H1 (cell line): ENCODE measurements at regions not wholly inside any gene's neighbourhood (a gene's known extent, or its start where the extent isn't known, plus 50 kb on each side); places are given as distances from the start of the nearest gene placed in this dataset.

Source experiments
- CTCF ChIA-PET: fragments of 300-600 bp; sonication (Branson Sonifier 250); formaldehyde crosslinking; loops from one replicate; lab custom pipeline; 2021; ENCODE audit not compliant: partially characterized antibody; lab: Charles Lee
- POLR2A ChIA-PET: fragments of 300-600 bp; sonication (Branson Sonifier 250); formaldehyde crosslinking; loops from one replicate; lab custom pipeline; 2021; ENCODE audit warnings: inconsistent platforms; ENCODE audit not compliant: partially characterized antibody; lab: Charles Lee
- DNase-seq, 2 experiments: peaks; one replicate each; pipeline versions ENCODE4 v3.0.0 to v3.0.0-alpha.2; 2010 to 2022; ENCODE audit warnings: low spot score in 2 of 2, low read depth in 1 of 2, mixed read lengths in 1 of 2
- FAIRE-seq: peaks from 2 replicates; lab custom pipeline; 2011; peaks lifted over from hg19 to GRCh38; lab: Jason Lieb, UNC
- H2AFZ ChIP-seq: 2 replicates; pipeline ENCODE4 v1.8.1; 2012; ENCODE audit warnings: low read length, inconsistent platforms
- H2AK5ac ChIP-seq: 2 replicates; pipeline ENCODE4 v1.6.1; 2013; ENCODE audit warnings: low read depth, low read length
- H2BK120ac ChIP-seq: replicated peaks from 2 replicates; pipeline ENCODE3; 2013; ENCODE audit warnings: low read depth, low read length, inconsistent platforms
- H2BK12ac ChIP-seq: 2 replicates; pipeline ENCODE4 v1.6.1; 2013; ENCODE audit warnings: low read depth, low read length
- H2BK15ac ChIP-seq: 2 replicates; pipeline ENCODE4 v1.6.1; 2013; ENCODE audit warnings: low read length
- H2BK20ac ChIP-seq: 2 replicates; pipeline ENCODE4 v1.6.1; 2013; ENCODE audit warnings: low read length
- H2BK5ac ChIP-seq: 2 replicates; pipeline ENCODE4 v1.6.1; 2013; ENCODE audit warnings: low read depth, low read length
- H3K14ac ChIP-seq: 2 replicates; pipeline ENCODE4 v1.6.1; 2013; ENCODE audit warnings: inconsistent platforms; ENCODE audit not compliant: insufficient read length
- H3K18ac ChIP-seq: 2 replicates; pipeline ENCODE4 v1.6.1; 2013; ENCODE audit warnings: low read length; ENCODE audit errors: extremely low read depth
- H3K23ac ChIP-seq: 2 replicates; pipeline ENCODE4 v1.6.1; 2013; ENCODE audit warnings: inconsistent platforms; ENCODE audit not compliant: insufficient read length
- H3K23me2 ChIP-seq: 2 replicates; pipeline ENCODE4 v1.6.1; 2013; ENCODE audit warnings: low read depth, low read length
- H3K27ac ChIP-seq: 2 replicates; pipeline ENCODE4 v1.6.1; 2011; ENCODE audit warnings: low read depth, low read length, inconsistent platforms
- H3K27me3 ChIP-seq, 4 experiments: replicated peaks in 1 of 4; 1 replicate in 1 of 4; 2 replicates in 3 of 4; pipeline versions ENCODE4 v1.6.1 to v1.8.1; 2011 to 2013; ENCODE audit warnings: low read length in 3 of 4, mild to moderate bottlenecking in 3 of 4, inconsistent platforms in 2 of 4, mixed read lengths in 2 of 4, moderate library complexity in 1 of 4; ENCODE audit not compliant: control insufficient read depth in 3 of 4, insufficient read depth in 3 of 4; ENCODE audit errors: extremely low read depth in 1 of 4
- H3K36me3 ChIP-seq, 4 experiments: 2 replicates each; pipeline versions ENCODE4 v1.6.1 to v1.8.1; 2011 to 2013; ENCODE audit warnings: mild to moderate bottlenecking in 4 of 4, low read length in 3 of 4, moderate library complexity in 2 of 4, control low read depth in 1 of 4, inconsistent platforms in 1 of 4; ENCODE audit not compliant: insufficient read depth in 4 of 4, control insufficient read depth in 2 of 4
- H3K4ac ChIP-seq: replicated peaks from 2 replicates; pipeline ENCODE3; 2013; ENCODE audit warnings: low read length, low read depth, mixed read lengths, inconsistent platforms; ENCODE audit not compliant: insufficient read length
- H3K4me1 ChIP-seq, 4 experiments: replicated peaks in 1 of 4; 1 replicate in 1 of 4; 2 replicates in 3 of 4; pipeline versions ENCODE4 v1.6.1 to v1.8.1; 2011 to 2013; ENCODE audit warnings: low read length in 3 of 4, inconsistent platforms in 2 of 4, mixed read lengths in 1 of 4; ENCODE audit not compliant: insufficient read depth in 4 of 4, control insufficient read depth in 3 of 4
- H3K4me2 ChIP-seq, 2 experiments: 2 replicates each; pipeline versions ENCODE4 v1.6.1 to v1.8.1; 2011 to 2013; ENCODE audit warnings: low read depth in 2 of 2, low read length in 2 of 2, control low read depth in 1 of 2, inconsistent platforms in 1 of 2, mild to moderate bottlenecking in 1 of 2; ENCODE audit not compliant: insufficient read depth in 1 of 2
- H3K4me3 ChIP-seq, 4 experiments: fragments of 200-600, 300-600 bp in 1 of 4; sonication (generic), shearing (Covaris generic), sonication (Bioruptor Twin) in 1 of 4; 2 replicates each; pipeline versions ENCODE4 v1.5.1 to v1.8.1; 2011 to 2016; ENCODE audit warnings: low read length in 4 of 4, low read depth in 3 of 4, control low read depth in 2 of 4, inconsistent platforms in 2 of 4, mild to moderate bottlenecking in 2 of 4, mixed read lengths in 1 of 4, moderate library complexity in 1 of 4; ENCODE audit not compliant: insufficient read depth in 2 of 4; ENCODE audit errors: extremely low read depth in 1 of 4
- H3K56ac ChIP-seq: replicated peaks from 2 replicates; pipeline ENCODE3; 2013; ENCODE audit warnings: low read depth, mild to moderate bottlenecking, mixed read lengths, low read length, inconsistent platforms; ENCODE audit not compliant: insufficient read length
- H3K79me1 ChIP-seq: 2 replicates; pipeline ENCODE4 v1.6.1; 2013; ENCODE audit warnings: low read depth, low read length, control low read depth
- H3K79me2 ChIP-seq, 2 experiments: 2 replicates each; pipeline versions ENCODE4 v1.6.1 to v1.8.1; 2012 to 2013; ENCODE audit warnings: low read length in 2 of 2, mild to moderate bottlenecking in 2 of 2, inconsistent platforms in 1 of 2; ENCODE audit not compliant: insufficient read depth in 2 of 2, control insufficient read depth in 1 of 2
- H3K9ac ChIP-seq, 4 experiments: replicated peaks in 1 of 4; 1 replicate in 1 of 4; 2 replicates in 3 of 4; pipeline versions ENCODE4 v1.6.1 to v1.8.1; 2011 to 2013; ENCODE audit warnings: low read depth in 3 of 4, low read length in 3 of 4, control low read depth in 2 of 4, mild to moderate bottlenecking in 2 of 4, moderate library complexity in 2 of 4, inconsistent platforms in 1 of 4; ENCODE audit errors: extremely low read depth in 1 of 4
- H3K9me3 ChIP-seq, 2 experiments: 2 replicates each; pipeline versions ENCODE4 v1.6.1 to v1.8.1; 2012 to 2013; ENCODE audit warnings: mild to moderate bottlenecking in 2 of 2, moderate library complexity in 2 of 2, control low read depth in 1 of 2, inconsistent platforms in 1 of 2, low read depth in 1 of 2, low read length in 1 of 2, mixed read lengths in 1 of 2; ENCODE audit not compliant: insufficient read depth in 2 of 2
- H4K20me1 ChIP-seq, 2 experiments: replicated peaks in 1 of 2; 2 replicates each; pipeline versions ENCODE3 to v1.8.1; 2011 to 2013; ENCODE audit warnings: inconsistent platforms in 2 of 2, low read length in 2 of 2, mild to moderate bottlenecking in 1 of 2; ENCODE audit not compliant: insufficient read depth in 2 of 2, control insufficient read depth in 1 of 2
- H4K5ac ChIP-seq: 2 replicates; pipeline ENCODE4 v1.6.1; 2013; ENCODE audit warnings: low read length, low read depth, mixed read lengths, inconsistent platforms; ENCODE audit not compliant: insufficient read length
- H4K8ac ChIP-seq: 2 replicates; pipeline ENCODE4 v1.8.0; 2013; ENCODE audit warnings: mild to moderate bottlenecking, moderate library complexity, low read length, inconsistent platforms; ENCODE audit not compliant: insufficient read depth; ENCODE audit errors: extremely low read depth
- H4K91ac ChIP-seq: replicated peaks from 2 replicates; pipeline ENCODE3; 2013; ENCODE audit warnings: low read length, mixed read lengths, inconsistent platforms; ENCODE audit not compliant: insufficient read length
- BACH1 ChIP-seq: IDR thresholded peaks from 2 replicates; pipeline ENCODE4 v1.6.1; 2012; ENCODE audit warnings: low read length, improper control_type of control experiment
- EP300 ChIP-seq, 2 experiments: IDR thresholded peaks; 1 replicate in 1 of 2; 2 replicates in 1 of 2; pipeline ENCODE4 v1.6.1; 2011 to 2012; ENCODE audit warnings: low read depth in 2 of 2, low read length in 2 of 2, mild to moderate bottlenecking in 2 of 2, borderline replicate concordance in 1 of 2, inconsistent platforms in 1 of 2, moderate library complexity in 1 of 2
- FOSL1 ChIP-seq: IDR thresholded peaks from 2 replicates; pipeline ENCODE4 v1.6.1; 2011; ENCODE audit warnings: mild to moderate bottlenecking, low read depth, low read length, moderate library complexity; ENCODE audit not compliant: insufficient read depth
- HDAC6 ChIP-seq: IDR thresholded peaks from one replicate; pipeline ENCODE4 v1.7.1; 2012; ENCODE audit warnings: low read depth, mild to moderate bottlenecking, inconsistent platforms, low read length, moderate library complexity
- JUN ChIP-seq: IDR thresholded peaks from 2 replicates; pipeline ENCODE4 v1.6.1; 2011; ENCODE audit warnings: low read depth, mild to moderate bottlenecking, improper control_type of control experiment, low read length
- KDM1A ChIP-seq: fragments of 200-600, 300-600 bp; sonication (generic); IDR thresholded peaks from 2 replicates; pipeline ENCODE4 v1.7.1; 2016; ENCODE audit warnings: mild to moderate bottlenecking, low read length, borderline replicate concordance
- KDM4A ChIP-seq: IDR thresholded peaks from one replicate; pipeline ENCODE4 v1.7.1; 2012; ENCODE audit warnings: low read depth, mild to moderate bottlenecking, moderate library complexity, low read length, inconsistent platforms; ENCODE audit not compliant: severe bottlenecking
- MAFK ChIP-seq: IDR thresholded peaks from 2 replicates; pipeline ENCODE4 v1.6.1; 2012; ENCODE audit warnings: low read depth, mild to moderate bottlenecking, improper control_type of control experiment, low read length
- NRF1 ChIP-seq: IDR thresholded peaks from 2 replicates; pipeline ENCODE4 v1.6.1; 2011; ENCODE audit warnings: mild to moderate bottlenecking, low read depth, low read length, improper control_type of control experiment
- SP1 ChIP-seq: IDR thresholded peaks from 2 replicates; pipeline ENCODE4 v1.6.1; 2011; ENCODE audit warnings: low read depth, low read length
- SP4 ChIP-seq: IDR thresholded peaks from 2 replicates; pipeline ENCODE4 v1.6.1; 2012; ENCODE audit warnings: low read length, inconsistent platforms
- TEAD4 ChIP-seq: IDR thresholded peaks from 2 replicates; pipeline ENCODE4 v1.6.1; 2012; ENCODE audit warnings: low read depth, low read length, inconsistent platforms, mixed read lengths
- ZNF274 ChIP-seq: IDR thresholded peaks from 2 replicates; pipeline ENCODE4 v1.7.0; 2012; ENCODE audit warnings: low read length, borderline replicate concordance; ENCODE audit errors: extremely low read depth
- WGBS, 2 experiments: shearing (Covaris generic) in 1 of 2; methylation state at CpG; one replicate each; pipeline versions ENCODE4 v1.1.6 to v1.1.7; 2013 to 2015; ENCODE audit warnings: low lambda C conversion rate in 2 of 2, mixed read lengths in 2 of 2, inconsistent platforms in 1 of 2, low coverage in 1 of 2, missing lambda C conversion rate in 1 of 2; ENCODE audit not compliant: insufficient replicate concordance in 2 of 2, insufficient coverage in 1 of 2, insufficient read length in 1 of 2; ENCODE audit errors: extremely low coverage in 1 of 2, missing lambda C conversion rate in 1 of 2; 5-methylcytosine and 5-hydroxymethylcytosine counted together
- TF ChIP-seq, protein P1 (sequence below): IDR thresholded peaks from 2 replicates; pipeline ENCODE4 v1.6.1; 2012; ENCODE audit warnings: low read length, inconsistent platforms

DNA sequence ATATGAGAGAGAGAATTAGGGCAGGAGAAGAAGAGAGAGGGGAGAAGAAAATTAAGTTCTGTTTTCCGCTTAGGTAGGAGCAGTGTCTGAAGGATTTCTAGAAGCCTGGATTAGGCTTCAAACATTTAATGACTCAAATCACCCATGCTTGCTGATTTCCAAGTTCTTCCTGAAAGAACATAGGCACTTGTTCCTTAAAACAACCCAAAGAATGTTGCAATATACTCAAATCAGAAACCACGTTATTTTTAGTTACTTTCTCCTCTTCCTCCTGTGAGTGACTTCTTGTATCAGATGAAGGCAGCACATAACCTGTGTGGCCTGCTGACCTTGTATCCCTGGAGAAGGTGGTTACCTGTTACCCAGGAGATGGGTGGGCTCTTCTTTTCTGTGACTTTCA, 351.5 kb upstream of the KLF4 start:
- Histone ChIP-seq H2BK120ac (no peak overlapping the region), H3K56ac (no peak overlapping the region), H4K20me1 (no peaks in the 10 kb centered on the region), H4K91ac (no peak overlapping the region), H3K36me3 (no peaks in the 10 kb centered on the region), H2BK15ac (no peak overlapping the region), H3K79me2 (no peaks in the 10 kb centered on the region), H4K8ac (no peak overlapping the region), H3K4me1 (no peaks in the 10 kb centered on the region), H2AFZ (no peak overlapping the region), H3K9ac (no peak overlapping the region), H2BK5ac (no peak overlapping the region), H2BK20ac (no peak overlapping the region), H3K14ac (no peak overlapping the region), H3K23me2 (no peaks in the 10 kb centered on the region), H3K4me3 (no peak overlapping the region), H2AK5ac (no peak overlapping the region), H2BK12ac (no peak overlapping the region), H3K23ac (no peak overlapping the region), H3K27me3 (no peaks in the 10 kb centered on the region), H3K4ac (no peak overlapping the region), H3K79me1 (no peaks in the 10 kb centered on the region), H3K18ac (no peak overlapping the region), H3K4me2 (no peak overlapping the region), H3K9me3 (no peaks in the 10 kb centered on the region), H4K5ac (no peak overlapping the region), H3K27ac (no peak overlapping the region)
- CTCF ChIA-PET = interaction anchor here (0.7 to 2.1 kb wide), 2 partner anchors 20 to 416 kb away, joined by 3 to 4 read pairs; no protein-coding TSS in a partner anchor
- WGBS, 2 experiments = 92% methylated on average over 2 of the region's 2 CpGs; no CpG with 5 or more reads in 1 of the 2 experiments
- DNase-seq (no peak), FAIRE-seq (no peak)
- POLR2A ChIA-PET = no interaction called here
- TF ChIP-seq FOSL1 (no peak), HDAC6 (no peak), ZNF274 (no peak), KDM1A (no peak), MAFK (no peak), KDM4A (no peak), TEAD4 (no peak), JUN (no peak), EP300 (IDR thresholded peaks at IDR 0.05; ENCODE audit: borderline replicate concordance in 1 of 2, low read depth in 2 of 2, low read length in 2 of 2) (no peak), SP1 (no peak), SP4 (no peak), NRF1 (no peak), BACH1 (no peak)
- TF ChIP-seq, protein P1, sequence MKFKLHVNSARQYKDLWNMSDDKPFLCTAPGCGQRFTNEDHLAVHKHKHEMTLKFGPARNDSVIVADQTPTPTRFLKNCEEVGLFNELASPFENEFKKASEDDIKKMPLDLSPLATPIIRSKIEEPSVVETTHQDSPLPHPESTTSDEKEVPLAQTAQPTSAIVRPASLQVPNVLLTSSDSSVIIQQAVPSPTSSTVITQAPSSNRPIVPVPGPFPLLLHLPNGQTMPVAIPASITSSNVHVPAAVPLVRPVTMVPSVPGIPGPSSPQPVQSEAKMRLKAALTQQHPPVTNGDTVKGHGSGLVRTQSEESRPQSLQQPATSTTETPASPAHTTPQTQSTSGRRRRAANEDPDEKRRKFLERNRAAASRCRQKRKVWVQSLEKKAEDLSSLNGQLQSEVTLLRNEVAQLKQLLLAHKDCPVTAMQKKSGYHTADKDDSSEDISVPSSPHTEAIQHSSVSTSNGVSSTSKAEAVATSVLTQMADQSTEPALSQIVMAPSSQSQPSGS = no peak
